BLaER1 treated with 17β-estradiol and CSF1 and Interleukin-3, amounts not matched to agents 10 nM and 100 nM (cell line): ENCODE measurements at regions not wholly inside any gene's neighbourhood (a gene's known extent, or its start where the extent isn't known, plus 50 kb on each side); places are given as distances from the start of the nearest gene placed in this dataset.
A peak's percentile ranks its signal among the peaks of the same experiment; 100 is the strongest.

Source experiments
- H3K27ac ChIP-seq, 11 experiments: shearing (Covaris generic); formaldehyde crosslinking; 2 replicates each; pipeline ENCODE4 v1.8.1; 2022
- H3K27me3 ChIP-seq, 11 experiments: shearing (Covaris generic); formaldehyde crosslinking; 2 replicates each; pipeline ENCODE4 v1.8.1; 2022
- H3K36me3 ChIP-seq, 11 experiments: shearing (Covaris generic); formaldehyde crosslinking; 2 replicates each; pipeline ENCODE4 v1.8.1; 2022
- H3K4me1 ChIP-seq, 10 experiments: shearing (Covaris generic); formaldehyde crosslinking; 2 replicates each; pipeline ENCODE4 v1.8.1; 2022
- H3K4me2 ChIP-seq, 11 experiments: shearing (Covaris generic); formaldehyde crosslinking; 2 replicates each; pipeline ENCODE4 v1.8.1; 2022
- H3K4me3 ChIP-seq, 10 experiments: shearing (Covaris generic); formaldehyde crosslinking; 2 replicates each; pipeline ENCODE4 v1.8.1; 2022
- H3K9ac ChIP-seq, 11 experiments: shearing (Covaris generic); formaldehyde crosslinking; 2 replicates each; pipeline ENCODE4 v1.8.1; 2022
- H3K9me3 ChIP-seq, 11 experiments: shearing (Covaris generic); formaldehyde crosslinking; replicated peaks in 1 of 11; 2 replicates each; pipeline ENCODE4 v1.8.1; 2022
- H4K20me1 ChIP-seq, 11 experiments: shearing (Covaris generic); formaldehyde crosslinking; 2 replicates each; pipeline ENCODE4 v1.8.1; 2022
- Cebpa-rat ChIP-seq, 11 experiments: shearing (Covaris generic); IDR thresholded peaks; 2 replicates each; pipeline ENCODE4 v1.8.1; 2022

DNA sequence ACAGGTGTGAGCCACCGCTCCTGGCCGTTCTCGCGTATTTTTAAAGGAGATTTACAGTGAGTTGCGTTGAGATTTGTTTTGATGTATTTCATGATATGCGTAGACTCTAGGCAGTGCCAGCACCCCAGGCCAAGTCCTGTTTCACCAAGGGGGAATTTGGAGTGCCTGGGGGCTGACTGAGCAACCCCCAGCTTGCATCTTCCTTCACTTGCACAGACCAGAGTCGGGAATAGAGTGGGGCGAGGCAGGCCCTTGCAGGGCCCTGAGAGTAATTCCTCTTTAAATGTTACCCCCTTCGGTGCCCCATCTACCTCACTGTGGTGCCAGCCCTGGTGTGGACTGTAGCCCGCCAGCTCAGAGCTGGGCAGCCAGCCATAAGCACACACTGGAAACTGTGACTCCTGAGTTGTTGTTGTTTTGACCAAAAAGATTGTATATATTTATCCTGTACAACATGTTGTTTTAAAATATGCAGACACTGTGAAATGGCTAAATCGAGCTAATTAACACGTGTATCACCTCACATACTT, 269.5 kb downstream of the NPHP4 start:
- no peak for TF ChIP-seq Cebpa-rat (IDR thresholded peaks at IDR 0.05)
- peaks cover 0 to 18% (median 0%) of the 10 kb centered on the region in 11 experiments; a peak in 3 of 22 replicates for H3K27me3 ChIP-seq
- H3K4me1 ChIP-seq, result peaks cover 23 to 68% (median 49%) of the 10 kb centered on the region in 10 experiments

DNA sequence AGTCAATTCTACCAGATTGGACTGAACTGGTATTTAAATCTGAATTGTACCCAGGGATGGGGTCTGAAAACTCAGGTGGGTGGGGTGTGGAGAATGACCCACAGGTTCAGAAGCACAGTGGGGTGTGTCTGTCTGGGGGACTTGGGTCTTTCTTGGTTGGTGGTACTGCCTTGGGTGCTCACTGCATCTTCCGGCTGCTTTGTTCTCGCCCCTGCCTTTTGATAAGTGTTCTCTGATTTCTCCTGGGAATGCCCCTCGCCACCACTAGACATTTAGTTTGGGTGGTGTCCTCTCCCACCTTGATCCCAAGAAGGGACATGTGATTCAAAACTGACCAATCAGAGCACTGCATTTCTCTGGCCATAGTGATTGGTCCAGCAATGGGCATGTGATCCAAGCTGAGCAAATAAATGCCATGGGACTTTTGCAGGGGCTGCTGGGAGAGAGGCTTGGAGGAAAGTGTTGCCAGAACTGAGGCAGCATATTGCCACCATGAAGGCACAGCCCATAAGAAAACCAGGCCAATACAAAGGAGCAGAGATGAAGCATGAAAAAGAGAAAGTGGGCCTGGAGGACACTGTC, 270.5 kb downstream of the NPHP4 start:
- Histone ChIP-seq H3K4me2 (no peak overlapping the region), H3K9ac (no peak overlapping the region), H3K27me3 (peaks cover 0 to 24% (median 0%) of the 10 kb centered on the region in 11 experiments; a peak in 3 of 22 replicates), H3K4me1 (peaks cover 33 to 72% (median 53%) of the 10 kb centered on the region in 10 experiments), H3K9me3 (peaks cover 9 to 25% (median 19%) of the 10 kb centered on the region in 11 experiments), H3K4me3 (no peak overlapping the region), H3K27ac (no peak overlapping the region), H4K20me1 (no peaks in the 10 kb centered on the region), H3K36me3 (no peaks in the 10 kb centered on the region; a peak in 1 of 22 replicates)
- TF ChIP-seq Cebpa-rat (IDR thresholded peaks at IDR 0.05), result no peak

More for the DNA sequence above, 269.5 kb downstream of the NPHP4 start:
- Histone ChIP-seq H3K9ac (no peak overlapping the region), H3K4me3 (no peak overlapping the region), H4K20me1 (no peaks in the 10 kb centered on the region), H3K9me3 (peaks cover 9 to 25% (median 19%) of the 10 kb centered on the region in 11 experiments), H3K36me3 (no peaks in the 10 kb centered on the region; a peak in 1 of 22 replicates), H3K27ac (no peak overlapping the region), H3K4me2 (no peak overlapping the region)

DNA sequence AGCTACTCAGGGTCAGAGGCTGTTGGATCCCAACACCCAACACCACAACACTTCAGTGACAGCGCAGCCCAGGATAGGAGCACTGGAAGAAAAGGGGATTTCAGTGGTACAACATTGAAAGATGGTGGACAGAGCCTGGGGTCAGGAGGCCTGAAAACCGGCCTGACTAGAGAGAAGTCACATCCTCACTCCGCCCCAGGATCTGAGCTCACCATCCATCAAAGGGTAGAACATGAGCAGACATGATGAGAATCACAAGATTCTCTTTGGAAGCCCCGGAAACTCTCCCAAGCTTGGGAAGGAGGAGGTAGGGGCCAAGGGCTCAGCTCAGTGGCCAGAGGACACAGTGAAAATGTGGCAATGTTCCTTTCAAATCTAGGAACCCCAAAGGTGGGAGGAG, 271.3 kb downstream of the NPHP4 start:
- no peak for TF ChIP-seq Cebpa-rat (IDR thresholded peaks at IDR 0.05)

DNA sequence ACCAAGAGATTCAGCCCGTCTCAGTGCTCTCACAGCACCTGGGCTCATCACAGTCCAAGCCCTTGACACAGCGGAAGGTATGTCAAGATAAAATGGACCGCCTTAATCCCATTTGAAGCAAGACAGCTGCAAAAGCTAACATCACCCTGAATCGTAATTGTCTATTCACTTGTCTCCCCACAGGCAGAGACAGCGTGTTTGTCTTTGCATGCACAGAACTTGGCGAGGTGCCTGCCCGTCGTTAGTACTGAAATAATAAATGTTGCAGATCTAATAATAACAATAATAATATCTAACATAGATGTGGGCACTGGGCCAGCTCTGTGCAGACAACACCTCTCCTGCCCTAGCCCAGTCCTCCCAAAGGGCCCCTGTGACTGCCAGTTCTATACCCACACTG, 271.7 kb downstream of the NPHP4 start:
- H3K4me1 ChIP-seq, result peaks cover 37 to 72% (median 56%) of the 10 kb centered on the region in 10 experiments
- H3K9me3 ChIP-seq, result peaks cover 13 to 32% (median 24%) of the 10 kb centered on the region in 11 experiments
- H3K4me2 ChIP-seq, result peak overlapping the region in 9 of 11 experiments; percentile 88 to 97 (median 92); a peak in 18 of 22 replicates
- no peaks in the 10 kb centered on the region; a peak in 1 of 22 replicates for H3K36me3 ChIP-seq
- H3K27ac ChIP-seq, result peak overlapping the region in 2 of 11 experiments; percentile 90 to 96; a peak in 3 of 22 replicates
- TF ChIP-seq Cebpa-rat (IDR thresholded peaks at IDR 0.05), result no peak
- no peaks in the 10 kb centered on the region for H4K20me1 ChIP-seq
- H3K27me3 ChIP-seq, result peaks cover 0 to 29% (median 0%) of the 10 kb centered on the region in 11 experiments; a peak in 3 of 22 replicates
- H3K9ac ChIP-seq, result peak overlapping the region in 2 of 11 experiments; percentile 15 to 18; a peak in 1 of 22 replicates
- H3K4me3 ChIP-seq, result no peak overlapping the region

More for the DNA sequence above, 271.3 kb downstream of the NPHP4 start:
- H3K9ac ChIP-seq, result no peak overlapping the region
- peak overlapping the region in 1 of 11 experiments; percentile 31; a peak in 1 of 22 replicates for H3K27ac ChIP-seq
- H4K20me1 ChIP-seq, result no peaks in the 10 kb centered on the region
- peaks cover 37 to 72% (median 54%) of the 10 kb centered on the region in 10 experiments for H3K4me1 ChIP-seq
- peaks cover 0 to 29% (median 0%) of the 10 kb centered on the region in 11 experiments; a peak in 3 of 22 replicates for H3K27me3 ChIP-seq
- peak overlapping the region in 8 of 11 experiments; percentile 88 to 97 (median 92); a peak in 16 of 22 replicates for H3K4me2 ChIP-seq
- H3K9me3 ChIP-seq, result peaks cover 9 to 27% (median 20%) of the 10 kb centered on the region in 11 experiments
- H3K36me3 ChIP-seq, result no peaks in the 10 kb centered on the region; a peak in 1 of 22 replicates
- H3K4me3 ChIP-seq, result no peak overlapping the region

DNA sequence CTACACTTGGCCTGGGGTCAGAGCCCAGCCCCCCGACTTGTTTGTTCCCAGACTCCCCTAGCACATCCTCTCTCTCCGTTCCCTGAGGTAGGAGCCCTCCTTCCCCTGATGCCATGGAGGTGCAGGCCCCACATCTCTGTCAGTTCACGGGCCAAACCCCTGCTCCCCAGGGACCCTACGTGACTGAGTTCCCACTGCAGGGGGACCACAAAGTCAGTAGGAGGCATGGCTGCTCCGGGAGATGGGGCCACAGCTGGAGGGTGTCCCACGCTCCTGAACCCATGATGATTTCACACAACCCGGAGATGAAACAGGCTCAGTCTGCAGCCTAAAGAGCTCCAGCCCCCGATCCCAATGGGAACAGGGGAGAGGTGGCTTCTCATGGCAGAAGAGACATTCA, 272.2 kb downstream of the NPHP4 start:
- H3K9me3 ChIP-seq, result peaks cover 17 to 36% (median 29%) of the 10 kb centered on the region in 11 experiments
- no peak for TF ChIP-seq Cebpa-rat (IDR thresholded peaks at IDR 0.05)
- peak overlapping the region in 3 of 11 experiments; percentile 15 to 81 (median 18); a peak in 1 of 22 replicates for H3K9ac ChIP-seq
- H3K4me3 ChIP-seq, result no peak overlapping the region; a peak in 1 of 20 replicates
- H4K20me1 ChIP-seq, result no peaks in the 10 kb centered on the region
- H3K36me3 ChIP-seq, result no peaks in the 10 kb centered on the region; a peak in 1 of 22 replicates
- H3K4me1 ChIP-seq, result peaks cover 37 to 72% (median 60%) of the 10 kb centered on the region in 10 experiments
- H3K27ac ChIP-seq, result peak overlapping the region in 5 of 11 experiments; percentile 86 to 96 (median 90); a peak in 7 of 22 replicates
- peak overlapping the region in 9 of 11 experiments; percentile 88 to 97 (median 92); a peak in 18 of 22 replicates for H3K4me2 ChIP-seq
- H3K27me3 ChIP-seq, result peaks cover 0 to 29% (median 0%) of the 10 kb centered on the region in 11 experiments; a peak in 3 of 22 replicates

DNA sequence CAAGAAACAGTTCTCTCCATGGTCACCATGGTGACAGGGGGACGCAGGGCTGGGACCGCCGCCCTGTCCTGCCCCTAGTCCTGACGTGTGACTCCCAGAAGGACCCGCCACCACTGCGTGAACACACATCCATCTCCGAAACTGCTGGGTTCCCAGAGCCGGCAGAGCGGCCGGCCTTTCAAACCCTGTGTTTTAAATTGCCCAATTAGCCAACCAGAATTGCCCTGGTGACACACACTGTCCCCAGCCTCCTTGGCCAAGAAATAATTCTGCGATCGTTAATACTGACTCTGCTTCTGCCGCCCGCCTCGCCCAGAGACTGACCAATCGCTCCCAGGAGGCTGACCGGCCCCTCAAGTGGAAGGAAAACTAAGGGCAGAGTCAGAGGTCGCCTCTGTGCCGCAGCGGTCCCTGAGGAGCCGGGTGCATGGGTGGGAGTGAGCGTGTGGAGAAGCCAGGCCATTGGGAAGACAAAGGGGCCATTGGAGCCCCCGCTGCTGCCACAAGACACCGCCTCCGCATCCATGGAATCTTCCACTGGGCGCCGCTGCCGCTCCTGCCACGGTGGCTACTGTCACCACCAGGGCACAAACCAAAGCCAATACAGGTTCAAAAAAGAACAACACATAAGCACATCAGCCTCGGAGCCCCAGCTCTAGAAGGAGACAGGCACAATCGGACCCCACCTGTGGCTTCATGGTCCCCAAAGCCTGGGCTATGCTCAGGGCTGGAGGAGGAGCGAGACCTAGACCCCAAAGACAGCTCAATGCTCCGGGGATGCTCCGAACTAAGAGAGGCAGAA, 273.2 kb downstream of the NPHP4 start:
- H3K36me3 ChIP-seq, result no peaks in the 10 kb centered on the region; a peak in 1 of 22 replicates
- peak overlapping the region in 9 of 11 experiments; percentile 77 to 96 (median 90); a peak in 16 of 22 replicates for H3K27ac ChIP-seq
- H3K27me3 ChIP-seq, result peaks cover 0 to 29% (median 0%) of the 10 kb centered on the region in 11 experiments; a peak in 3 of 22 replicates
- no peaks in the 10 kb centered on the region for H4K20me1 ChIP-seq
- no peak overlapping the region; a peak in 1 of 20 replicates for H3K4me3 ChIP-seq
- H3K9me3 ChIP-seq, result peaks cover 21 to 34% (median 30%) of the 10 kb centered on the region in 11 experiments
- H3K9ac ChIP-seq, result peak overlapping the region in 7 of 11 experiments; percentile 78 to 83 (median 79); a peak in 11 of 22 replicates
- peak overlapping the region; percentile 88 to 97 (median 92) for H3K4me2 ChIP-seq
- no peak for TF ChIP-seq Cebpa-rat (IDR thresholded peaks at IDR 0.05)
- peaks cover 39 to 76% (median 65%) of the 10 kb centered on the region in 10 experiments for H3K4me1 ChIP-seq

DNA sequence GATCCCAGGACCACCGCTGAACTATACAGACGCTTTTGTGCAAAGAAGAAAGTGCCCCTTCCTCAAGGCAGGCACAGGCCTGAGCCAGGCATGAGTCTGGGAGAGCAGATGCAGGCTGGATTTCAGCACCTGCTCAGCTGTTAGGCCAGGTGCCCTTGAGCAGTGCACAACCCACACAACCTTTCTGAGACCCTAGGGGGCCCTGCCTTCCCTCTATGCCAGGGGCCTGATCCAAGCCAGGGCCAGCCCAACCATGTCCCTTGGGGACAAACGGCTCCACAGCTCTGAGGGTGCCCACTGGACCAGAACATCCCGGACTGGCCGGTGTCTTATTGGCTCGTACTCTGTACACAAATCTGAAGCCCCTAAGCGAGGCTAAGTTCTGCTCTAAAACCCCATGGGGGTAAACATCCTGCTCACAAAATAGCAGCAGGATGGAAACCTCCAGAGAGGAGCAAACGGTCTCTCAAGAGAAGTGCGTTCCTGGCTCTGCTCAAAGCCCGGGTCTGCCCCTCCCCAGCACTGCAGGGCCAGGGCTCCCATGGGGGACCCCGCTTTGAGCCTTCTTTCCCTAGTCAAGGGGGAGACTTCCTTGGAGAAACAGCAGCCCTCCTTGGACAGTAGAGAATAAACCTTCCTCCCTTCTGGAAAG, 275.1 kb downstream of the NPHP4 start:
- H3K9me3 ChIP-seq, result peaks cover 11 to 20% (median 18%) of the 10 kb centered on the region in 11 experiments
- peaks cover 58 to 95% (median 84%) of the 10 kb centered on the region in 10 experiments for H3K4me1 ChIP-seq
- no peak for TF ChIP-seq Cebpa-rat (IDR thresholded peaks at IDR 0.05)
- peak overlapping the region; percentile 88 to 97 (median 92) for H3K4me2 ChIP-seq
- peaks cover 0 to 29% (median 0%) of the 10 kb centered on the region in 11 experiments; a peak in 3 of 22 replicates for H3K27me3 ChIP-seq
- peak overlapping the region; percentile 31 to 96 (median 89); a peak in 21 of 22 replicates for H3K27ac ChIP-seq
- H4K20me1 ChIP-seq, result no peaks in the 10 kb centered on the region
- no peaks in the 10 kb centered on the region; a peak in 1 of 22 replicates for H3K36me3 ChIP-seq
- peak overlapping the region in 10 of 11 experiments; percentile 28 to 83 (median 79); a peak in 21 of 22 replicates for H3K9ac ChIP-seq
- H3K4me3 ChIP-seq, result peak overlapping the region in 8 of 10 experiments; percentile 19 to 60 (median 48); a peak in 14 of 20 replicates
